CD4-positive, alpha-beta T cell (primary cell): ENCODE measurements at regions not wholly inside any gene's neighbourhood (a gene's known extent, or its start where the extent isn't known, plus 50 kb on each side); places are given as distances from the start of the nearest gene placed in this dataset.

Source experiments
- ATAC-seq: fragments of 200-7000 bp; cut with Tn5 transposase; one replicate; pipeline ENCODE4 v1.10.0; 2022; ENCODE audit warnings: mild to moderate bottlenecking; ENCODE audit not compliant: poor library complexity
- CTCF ChIA-PET: fragments of 350-600 bp; sonication (Branson Sonifier 250); formaldehyde crosslinking; loops from one replicate; lab custom pipeline; 2021; ENCODE audit warnings: antibody characterized with exemption, inconsistent platforms; lab: Charles Lee
- POLR2A ChIA-PET: fragments of 350-600 bp; sonication (Branson Sonifier 250); formaldehyde crosslinking; loops from one replicate; lab custom pipeline; 2021; ENCODE audit warnings: antibody characterized with exemption, inconsistent platforms; lab: Charles Lee
- DNase-seq, 14 experiments: peaks; one replicate each; pipeline ENCODE4 v3.0.0-alpha.2; 2013 to 2020; ENCODE audit warnings: mixed read lengths in 2 of 14
- H3K27ac ChIP-seq, 2 donors: one replicate each; pipeline versions ENCODE4 v1.5.1 to v1.7.0; 2013; ENCODE audit warnings: low read length in 2 of 2, low read depth in 1 of 2, mild to moderate bottlenecking in 1 of 2
- H3K27me3 ChIP-seq, 2 experiments: 1 replicate in 1 of 2; 2 replicates in 1 of 2; pipeline versions ENCODE4 v1.6.1 to v1.7.0; 2013; ENCODE audit warnings: low read length in 2 of 2, control low read depth in 1 of 2, mild to moderate bottlenecking in 1 of 2, moderate library complexity in 1 of 2; ENCODE audit not compliant: insufficient read depth in 2 of 2, control insufficient read depth in 1 of 2
- H3K36me3 ChIP-seq: one replicate; pipeline ENCODE4 v1.6.1; 2013; ENCODE audit warnings: low read length, control low read depth; ENCODE audit not compliant: insufficient read depth
- H3K4me1 ChIP-seq: one replicate; pipeline ENCODE4 v1.6.1; 2013; ENCODE audit warnings: low read length, control low read depth; ENCODE audit not compliant: insufficient read depth
- H3K4me3 ChIP-seq: one replicate; pipeline ENCODE4 v1.5.1; 2013; ENCODE audit warnings: mild to moderate bottlenecking, low read length, moderate library complexity
- H3K9me3 ChIP-seq, 2 experiments: 1 replicate in 1 of 2; 2 replicates in 1 of 2; pipeline versions ENCODE4 v1.6.1 to v1.7.0; 2013; ENCODE audit warnings: low read length in 2 of 2, mild to moderate bottlenecking in 2 of 2, control low read depth in 1 of 2, moderate library complexity in 1 of 2; ENCODE audit not compliant: control insufficient read depth in 1 of 2, insufficient read depth in 1 of 2
- H3K27ac Mint-ChIP-seq: one replicate; pipeline ENCODE4 v1.8.0; 2020; ENCODE audit warnings: mixed read lengths
- H3K27me3 Mint-ChIP-seq: one replicate; pipeline ENCODE4 v1.8.0; 2021; ENCODE audit warnings: mixed read lengths
- H3K36me3 Mint-ChIP-seq: one replicate; pipeline ENCODE4 v1.8.0; 2021; ENCODE audit warnings: low read depth, mixed read lengths
- H3K4me1 Mint-ChIP-seq: one replicate; pipeline ENCODE4 v1.8.0; 2021; ENCODE audit warnings: low read depth, mixed read lengths
- H3K4me3 Mint-ChIP-seq: one replicate; pipeline ENCODE4 v1.8.0; 2020; ENCODE audit warnings: mild to moderate bottlenecking, mixed read lengths
- H3K9me3 Mint-ChIP-seq: one replicate; pipeline ENCODE4 v1.8.0; 2020; ENCODE audit warnings: mixed read lengths
- CTCF ChIP-seq: fragments of 200-600 bp; IDR thresholded peaks from one replicate; pipeline ENCODE4 v1.8.0; 2022; ENCODE audit warnings: antibody characterized with exemption, mild to moderate bottlenecking
- intact Hi-C, 2 experiments: fragments of 100-400 bp; cut with DNase I in 1 of 2; cut with micrococcal nuclease in 1 of 2; formaldehyde crosslinking; loops; one replicate each; pipeline versions ENCODE4 v1.15.1 to v1.9.0; 2023 to 2025; cut with DNase I, micrococcal nuclease

DNA sequence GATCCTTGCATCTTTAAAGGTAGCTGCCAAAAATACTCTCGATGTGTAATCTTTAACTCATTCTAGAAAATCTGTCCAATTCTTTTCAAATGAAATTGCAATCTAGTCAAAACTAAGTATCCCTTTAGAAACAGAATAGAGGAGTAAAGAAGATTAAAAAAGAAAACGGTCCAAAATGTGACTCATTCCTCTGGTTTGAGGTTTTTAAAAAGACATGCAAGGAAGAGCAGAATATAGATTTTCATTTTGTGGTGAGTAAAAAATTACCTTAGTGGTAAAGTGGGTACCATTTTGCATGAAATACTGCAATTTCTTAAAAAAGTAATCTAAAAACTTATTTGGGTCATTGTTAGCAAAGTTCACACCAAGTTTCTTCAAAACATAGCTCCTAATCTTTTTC, 108.4 kb downstream of the BRMS1L start:
- Mint-ChIP-seq H3K27me3 (no peaks in the 10 kb centered on the region), H3K4me1 (peaks cover 33% of the 10 kb centered on the region), H3K4me3 (no peak overlapping the region), H3K9me3 (no peaks in the 10 kb centered on the region), H3K36me3 (no peaks in the 10 kb centered on the region), H3K27ac (no peak overlapping the region)
- Histone ChIP-seq H3K27me3 (no peaks in the 10 kb centered on the region), H3K9me3 (no peaks in the 10 kb centered on the region), H3K27ac (no peak overlapping the region), H3K36me3 (no peaks in the 10 kb centered on the region), H3K4me3 (no peak overlapping the region), H3K4me1 (peaks cover 12% of the 10 kb centered on the region)
- ATAC-seq (no peak), DNase-seq (no peak)
- no peak for TF ChIP-seq CTCF
- intact Hi-C loops = no loop called here
- ChIA-PET CTCF (interaction anchor here (1.5 kb wide), 1 partner anchor 10 kb away, joined by 4 read pairs; no protein-coding TSS in a partner anchor), POLR2A (no interaction called here)

- H3K4me1 ChIP-seq = peaks cover 12% of the 10 kb centered on the region
- ChIA-PET CTCF (no interaction called here), POLR2A (interaction anchor here (1.2 kb wide), 1 partner anchor 388 kb away, joined by 3 read pairs; the partner anchor contains the start of gene MBIP)
- Mint-ChIP-seq H3K27me3 (no peaks in the 10 kb centered on the region), H3K4me1 (peaks cover 33% of the 10 kb centered on the region), H3K36me3 (no peaks in the 10 kb centered on the region), H3K9me3 (no peaks in the 10 kb centered on the region), H3K4me3 (peak overlapping the region; percentile 86), H3K27ac (peak overlapping the region; percentile 78)
- intact Hi-C loops = no loop called here
- no peak for TF ChIP-seq CTCF
- no peaks in the 10 kb centered on the region for H3K36me3 ChIP-seq
- DNase-seq (peak in 8 of 14 experiments; percentile 2 to 60 (median 26)), ATAC-seq (peak; percentile 83)
- peak overlapping the region in 1 of 2 donors; percentile 4 for H3K27ac ChIP-seq
- no peaks in the 10 kb centered on the region for H3K27me3 ChIP-seq
- no peaks in the 10 kb centered on the region for H3K9me3 ChIP-seq
- H3K4me3 ChIP-seq = peak overlapping the region; percentile 58
Measured at GRCh38 chr14:35932659-35933159, 106.6 kb downstream of the BRMS1L start.

- intact Hi-C loops = no loop called here
- H3K4me3 ChIP-seq = peak overlapping the region; percentile 58
- no peak for TF ChIP-seq CTCF
- no peaks in the 10 kb centered on the region for H3K27me3 Mint-ChIP-seq
- H3K27me3 ChIP-seq = no peaks in the 10 kb centered on the region
- no peaks in the 10 kb centered on the region for H3K36me3 ChIP-seq
- peak overlapping the region in 1 of 2 donors; percentile 4 for H3K27ac ChIP-seq
- peak overlapping the region; percentile 78 for H3K27ac Mint-ChIP-seq
- H3K9me3 ChIP-seq = no peaks in the 10 kb centered on the region
- H3K4me1 Mint-ChIP-seq = peaks cover 33% of the 10 kb centered on the region
- ATAC-seq = no peak
- H3K4me1 ChIP-seq = peaks cover 12% of the 10 kb centered on the region
- ChIA-PET CTCF (no interaction called here), POLR2A (no interaction called here)
- no peaks in the 10 kb centered on the region for H3K36me3 Mint-ChIP-seq
- H3K9me3 Mint-ChIP-seq = no peaks in the 10 kb centered on the region
- H3K4me3 Mint-ChIP-seq = peak overlapping the region; percentile 86
- peak in 1 of 14 experiments; percentile 5 for DNase-seq
Measured at GRCh38 chr14:35932136-35932535, 106.0 kb downstream of the BRMS1L start.
